A549 (cell line): ENCODE measurements at regions not wholly inside any gene's neighbourhood (a gene's known extent, or its start where the extent isn't known, plus 50 kb on each side); places are given as distances from the start of the nearest gene placed in this dataset.

Experiments
- ATAC-seq, 2 experiments: fragments of 200-7000 bp in 1 of 2; fragments of >200 bp in 1 of 2; cut with Nextera tagmentation in 1 of 2; cut with Tn5 transposase in 1 of 2; 3 replicates each; pipeline versions ENCODE4 v1.8.0 to v1.9.1; 2018 to 2020; ENCODE audit warnings: mild to moderate bottlenecking in 1 of 2, moderate library complexity in 1 of 2
- CTCF ChIA-PET: fragments of 300-600 bp; sonication (Branson Sonifier 250); formaldehyde crosslinking; extraction: SDS; loops from one replicate; lab custom pipeline; 2021; ENCODE audit warnings: antibody characterized with exemption, inconsistent platforms; lab: Yijun Ruan, JAX
- POLR2A ChIA-PET: fragments of 350-600 bp; formaldehyde crosslinking; extraction: SDS; loops from one replicate; lab custom pipeline; 2021; ENCODE audit warnings: antibody characterized with exemption, inconsistent platforms; lab: Yijun Ruan, JAX
- DNase-seq, 2 experiments: peaks; one replicate each; pipeline versions ENCODE4 v3.0.0 to v3.0.0-alpha.2; 2011 to 2016; ENCODE audit warnings: low read depth in 1 of 2, low spot score in 1 of 2
- FAIRE-seq: peaks from 2 replicates; lab custom pipeline; 2011; peaks lifted over from hg19 to GRCh38; lab: Jason Lieb, UNC
- H3K27ac ChIP-seq, 2 experiments: fragments of >200 bp; sonication (Bioruptor Twin); formaldehyde crosslinking; 3 replicates each; pipeline ENCODE4 v1.5.1; 2016 to 2017
- H3K4me1 ChIP-seq: fragments of >200 bp; sonication (Bioruptor Twin); formaldehyde crosslinking; 3 replicates; pipeline ENCODE4 v1.6.1; 2016
- H3K4me2 ChIP-seq: fragments of >200 bp; sonication (Bioruptor Twin); formaldehyde crosslinking; 3 replicates; pipeline ENCODE4 v1.6.1; 2016
- H3K4me3 ChIP-seq: fragments of >200 bp; sonication (Bioruptor Twin); formaldehyde crosslinking; 3 replicates; pipeline ENCODE4 v1.5.1; 2016
- H3K9me3 ChIP-seq: fragments of >200 bp; sonication (Bioruptor Twin); formaldehyde crosslinking; 3 replicates; pipeline ENCODE4 v1.6.1; 2016
- BCL3 ChIP-seq: fragments of >200 bp; sonication (Bioruptor Twin); formaldehyde crosslinking; IDR thresholded peaks from 3 replicates; pipeline ENCODE4 v1.6.1; 2016
- BHLHE40 ChIP-seq: IDR thresholded peaks from 2 replicates; pipeline ENCODE4 v1.6.1; 2012; ENCODE audit warnings: low read depth, low read length, inconsistent platforms
- CBX2 ChIP-seq: fragments of 200-600 bp; sonication (generic); IDR thresholded peaks from 2 replicates; pipeline ENCODE4 v1.6.1; 2016; ENCODE audit warnings: low read depth, mild to moderate bottlenecking, borderline replicate concordance
- CBX8 ChIP-seq: fragments of 200-600 bp; sonication (generic); IDR thresholded peaks from 2 replicates; pipeline ENCODE4 v1.6.1; 2016
- CHD2 ChIP-seq: fragments of 150-350 bp; IDR thresholded peaks from 2 replicates; pipeline ENCODE4 v1.6.1; 2014; ENCODE audit warnings: low read length; ENCODE audit not compliant: partially characterized antibody
- EHF ChIP-seq: fragments of 250-450 bp; sonication (Bioruptor Pico); IDR thresholded peaks from 2 replicates; pipeline ENCODE4 v1.5.0; 2020; ENCODE audit warnings: mild to moderate bottlenecking
- EHMT2 ChIP-seq: fragments of 200-600 bp; sonication (generic); IDR thresholded peaks from 2 replicates; pipeline ENCODE4 v1.6.1; 2016; ENCODE audit warnings: antibody characterized with exemption, low read depth, mild to moderate bottlenecking, moderate library complexity
- EP300 ChIP-seq, 2 experiments: fragments of >200 bp; sonication (Bioruptor Twin); formaldehyde crosslinking; IDR thresholded peaks; 2 replicates in 1 of 2; 3 replicates in 1 of 2; pipeline ENCODE4 v1.6.1; 2016 to 2017
- GATA3 ChIP-seq: IDR thresholded peaks from 2 replicates; pipeline ENCODE4 v1.6.1; 2012; ENCODE audit warnings: borderline replicate concordance
- HDAC2 ChIP-seq: fragments of 200-600 bp; sonication (generic); IDR thresholded peaks from 2 replicates; pipeline ENCODE4 v1.6.1; 2016
- HEYL ChIP-seq: fragments of 250-450 bp; sonication (Bioruptor Pico); IDR thresholded peaks from 2 replicates; pipeline ENCODE4 v1.8.0; 2021; ENCODE audit warnings: mild to moderate bottlenecking, moderate library complexity
- HOXA7 ChIP-seq: fragments of 250-450 bp; sonication (Bioruptor Pico); IDR thresholded peaks from 2 replicates; pipeline ENCODE4 v1.5.0; 2020; ENCODE audit warnings: mild to moderate bottlenecking, moderate library complexity
- HOXB13 ChIP-seq: fragments of 250-450 bp; sonication (Bioruptor Pico); IDR thresholded peaks from 2 replicates; pipeline ENCODE4 v1.5.0; 2020; ENCODE audit warnings: low read depth, mild to moderate bottlenecking, moderate library complexity
- JUN ChIP-seq, 2 experiments: fragments of >200 bp; sonication (Bioruptor Twin); formaldehyde crosslinking; IDR thresholded peaks; 2 replicates in 1 of 2; 3 replicates in 1 of 2; pipeline ENCODE4 v1.6.1; 2016 to 2017
- KDM1A ChIP-seq: fragments of 200-600 bp; sonication (generic); IDR thresholded peaks from 2 replicates; pipeline ENCODE4 v1.6.1; 2016; ENCODE audit warnings: low read depth, mild to moderate bottlenecking
- MAFK ChIP-seq: fragments of 450-650 bp; IDR thresholded peaks from 2 replicates; pipeline ENCODE4 v1.6.1; 2014; ENCODE audit not compliant: partially characterized antibody
- MAX ChIP-seq: IDR thresholded peaks from 2 replicates; pipeline ENCODE4 v1.6.1; 2012
- NPAS2 ChIP-seq: fragments of 250-450 bp; sonication (Bioruptor Pico); IDR thresholded peaks from 2 replicates; pipeline ENCODE4 v1.8.0; 2022; ENCODE audit warnings: mild to moderate bottlenecking, moderate library complexity, borderline replicate concordance
- PHF8 ChIP-seq: fragments of 200-600 bp; sonication (generic); IDR thresholded peaks from 2 replicates; pipeline ENCODE4 v1.6.1; 2016; ENCODE audit warnings: low read depth, mild to moderate bottlenecking, antibody characterized with exemption, moderate library complexity, borderline replicate concordance
- POLR2A ChIP-seq: IDR thresholded peaks from 2 replicates; pipeline ENCODE4 v1.6.1; 2012; ENCODE audit warnings: mild to moderate bottlenecking, low read length
- RCOR1 ChIP-seq: fragments of 150-350 bp; IDR thresholded peaks from 2 replicates; pipeline ENCODE4 v1.6.1; 2014; ENCODE audit warnings: antibody characterized with exemption, low read length, low read depth
- TP53 ChIP-seq: fragments of 250-450 bp; sonication (Bioruptor Pico); IDR thresholded peaks from 2 replicates; pipeline ENCODE4 v1.5.0; 2021; ENCODE audit warnings: mild to moderate bottlenecking, moderate library complexity
- USF2 ChIP-seq: fragments of 450-650 bp; IDR thresholded peaks from 2 replicates; pipeline ENCODE4 v1.6.1; 2014; ENCODE audit warnings: antibody characterized with exemption
- ZC3H11A ChIP-seq: fragments of 450-650 bp; IDR thresholded peaks from 2 replicates; pipeline ENCODE4 v1.6.1; 2014; ENCODE audit warnings: antibody characterized with exemption, mild to moderate bottlenecking
- ZFP36 ChIP-seq: fragments of 450-650 bp; IDR thresholded peaks from 2 replicates; pipeline ENCODE4 v1.6.1; 2014; ENCODE audit warnings: borderline replicate concordance; ENCODE audit not compliant: partially characterized antibody
- ZNF302 ChIP-seq: fragments of 250-450 bp; sonication (Bioruptor Pico); IDR thresholded peaks from 2 replicates; pipeline ENCODE4 v1.9.0; 2021; ENCODE audit warnings: inconsistent platforms, mild to moderate bottlenecking, moderate library complexity
- ZSCAN20 ChIP-seq: fragments of 250-450 bp; sonication (Bioruptor Pico); IDR thresholded peaks from 2 replicates; pipeline ENCODE4 v1.8.0; 2022; ENCODE audit warnings: mild to moderate bottlenecking, moderate library complexity
- WGBS: methylation state at CpG from one replicate; pipeline ENCODE4 v1.1.6; 2017; ENCODE audit errors: missing lambda C conversion rate; 5-methylcytosine and 5-hydroxymethylcytosine counted together

DNA sequence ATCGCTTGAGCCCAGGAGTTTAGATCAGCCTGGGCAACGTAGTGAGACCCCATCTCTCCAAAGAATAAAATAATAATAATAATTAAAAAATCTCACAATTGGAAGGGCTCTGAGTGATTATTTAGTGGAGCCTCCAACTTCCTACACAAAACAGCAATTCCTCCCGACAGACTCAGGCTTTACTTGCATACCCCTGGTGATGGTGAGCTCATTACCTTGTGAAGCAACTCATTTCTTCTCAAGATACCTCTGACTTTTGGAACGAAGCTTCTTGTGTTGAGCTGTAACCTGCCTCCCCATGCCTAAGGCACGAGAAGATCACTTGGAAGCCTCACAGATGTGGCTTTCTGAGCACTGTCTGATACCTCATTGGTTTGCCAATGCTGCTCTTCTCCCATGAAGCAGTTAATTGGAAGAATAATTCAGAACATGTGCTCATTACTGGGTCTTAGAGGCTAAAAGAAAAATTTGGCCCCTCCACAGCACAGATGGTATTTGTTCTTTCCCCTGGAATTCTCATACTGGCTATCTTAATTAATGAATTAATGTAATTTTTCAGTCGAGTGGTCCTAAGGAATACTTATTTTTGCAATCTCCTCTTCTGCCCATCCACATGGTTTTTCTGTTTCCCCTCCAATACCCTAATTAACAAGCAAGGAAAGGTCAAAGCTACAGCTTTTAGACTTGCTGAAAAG is 769.0 kb downstream of the TYW1 start:
- FAIRE-seq (no peak), ATAC-seq (no peak), DNase-seq (no peak)
- H3K27ac ChIP-seq = peak overlapping the region; percentile 56 to 68; a peak in 3 of 6 replicates
- ChIA-PET POLR2A (no interaction called here), CTCF (no interaction called here)
- H3K4me1 ChIP-seq = peaks cover 17% of the 10 kb centered on the region
- no peak for TF ChIP-seq JUN (IDR thresholded peaks at IDR 0.05)
- TF ChIP-seq ZFP36 = peak; percentile 9
- H3K4me3 ChIP-seq = no peak overlapping the region
- no peak overlapping the region; the same call in 2 of the 3 replicates for H3K4me2 ChIP-seq
- WGBS = 25% methylated on average over 6 of the region's 6 CpGs
- H3K9me3 ChIP-seq = peaks cover 13% of the 10 kb centered on the region

- Histone ChIP-seq H3K4me1 (peaks cover 17% of the 10 kb centered on the region), H3K9me3 (peaks cover 13% of the 10 kb centered on the region), H3K27ac (no peak overlapping the region), H3K4me3 (no peak overlapping the region), H3K4me2 (no peak overlapping the region)
- no peak for TF ChIP-seq HEYL (CRISPR knock-in tag)
- TF ChIP-seq CBX2 = no peak
- no peak for TF ChIP-seq EHF (CRISPR knock-in tag)
- FAIRE-seq = no peak
- ChIA-PET POLR2A (no interaction called here), CTCF (no interaction called here)
- ATAC-seq = no peak
- WGBS = 66% methylated on average over 4 of the region's 4 CpGs
- no peak for DNase-seq
Observed at GRCh38 chr7:67766906-67767410, 770.3 kb downstream of the TYW1 start.

GRCh38 chr7:67771846-67772605 is 775.4 kb downstream of the TYW1 start:
- TF ChIP-seq TP53 (no peak), HOXA7 (CRISPR knock-in tag) (no peak), USF2 (no peak), RCOR1 (no peak), ZC3H11A (no peak), CBX8 (no peak), HDAC2 (no peak), ZFP36 (no peak), GATA3 (no peak)
- 19% methylated on average over 15 of the region's 15 CpGs for WGBS
- CTCF ChIA-PET = no interaction called here
- DNase-seq (no peak), FAIRE-seq (no peak), ATAC-seq (no peak)
- Histone ChIP-seq H3K4me1 (no peaks in the 10 kb centered on the region), H3K4me2 (no peak overlapping the region), H3K4me3 (no peak overlapping the region), H3K9me3 (peaks cover 5% of the 10 kb centered on the region; the same call in 2 of the 3 replicates), H3K27ac (no peak overlapping the region)
- POLR2A ChIA-PET = no interaction called here

- no peak for DNase-seq
- CTCF ChIA-PET = no interaction called here
Observed at GRCh38 chr7:67773081-67773480, 776.4 kb downstream of the TYW1 start.

More at GRCh38 chr7:67773081-67773480, 776.4 kb downstream of the TYW1 start:
- Histone ChIP-seq H3K4me3 (no peak overlapping the region), H3K4me2 (no peak overlapping the region), H3K9me3 (no peaks in the 10 kb centered on the region), H3K27ac (no peak overlapping the region), H3K4me1 (no peaks in the 10 kb centered on the region)
- 50% methylated on average over 6 of the region's 6 CpGs for WGBS
- no peak for FAIRE-seq
- POLR2A ChIA-PET = no interaction called here
- TF ChIP-seq BHLHE40 (no peak), MAX (no peak), CBX8 (no peak), ZNF302 (no peak), ZSCAN20 (CRISPR knock-in tag) (no peak), NPAS2 (CRISPR knock-in tag) (no peak), POLR2A (no peak), MAFK (no peak), BCL3 (no peak), KDM1A (no peak), HOXB13 (no peak), PHF8 (no peak), EHMT2 (no peak), CHD2 (no peak), EP300 (IDR thresholded peaks at IDR 0.05) (no peak), JUN (IDR thresholded peaks at IDR 0.05) (no peak)
- ATAC-seq = no peak
